Kidney epithelial cell (primary cell): ENCODE measurements at regions not wholly inside any gene's neighbourhood (a gene's known extent, or its start where the extent isn't known, plus 50 kb on each side); places are given as distances from the start of the nearest gene placed in this dataset.

Experiments
- DNase-seq: peaks from one replicate; pipeline ENCODE4 v3.0.0-alpha.2; 2010; ENCODE audit warnings: low read depth
- H3K27me3 ChIP-seq: 2 replicates; pipeline ENCODE4 v1.6.0; 2011; ENCODE audit warnings: low read length; ENCODE audit not compliant: control insufficient read depth, insufficient read depth
- H3K36me3 ChIP-seq: 2 replicates; pipeline ENCODE4 v1.5.1; 2011; ENCODE audit warnings: low read length; ENCODE audit not compliant: control insufficient read depth, insufficient read depth
- H3K4me3 ChIP-seq: 2 replicates; pipeline ENCODE4 v1.5.1; 2011; ENCODE audit warnings: low read depth, mild to moderate bottlenecking, control low read depth, low read length
- TF ChIP-seq, protein P1 (sequence below): IDR thresholded peaks from 2 replicates; pipeline ENCODE4 v1.5.1; 2011; ENCODE audit warnings: mild to moderate bottlenecking, moderate library complexity, low read length, control low read depth, inconsistent platforms; ENCODE audit not compliant: insufficient read depth, poor library complexity, severe bottlenecking

DNA sequence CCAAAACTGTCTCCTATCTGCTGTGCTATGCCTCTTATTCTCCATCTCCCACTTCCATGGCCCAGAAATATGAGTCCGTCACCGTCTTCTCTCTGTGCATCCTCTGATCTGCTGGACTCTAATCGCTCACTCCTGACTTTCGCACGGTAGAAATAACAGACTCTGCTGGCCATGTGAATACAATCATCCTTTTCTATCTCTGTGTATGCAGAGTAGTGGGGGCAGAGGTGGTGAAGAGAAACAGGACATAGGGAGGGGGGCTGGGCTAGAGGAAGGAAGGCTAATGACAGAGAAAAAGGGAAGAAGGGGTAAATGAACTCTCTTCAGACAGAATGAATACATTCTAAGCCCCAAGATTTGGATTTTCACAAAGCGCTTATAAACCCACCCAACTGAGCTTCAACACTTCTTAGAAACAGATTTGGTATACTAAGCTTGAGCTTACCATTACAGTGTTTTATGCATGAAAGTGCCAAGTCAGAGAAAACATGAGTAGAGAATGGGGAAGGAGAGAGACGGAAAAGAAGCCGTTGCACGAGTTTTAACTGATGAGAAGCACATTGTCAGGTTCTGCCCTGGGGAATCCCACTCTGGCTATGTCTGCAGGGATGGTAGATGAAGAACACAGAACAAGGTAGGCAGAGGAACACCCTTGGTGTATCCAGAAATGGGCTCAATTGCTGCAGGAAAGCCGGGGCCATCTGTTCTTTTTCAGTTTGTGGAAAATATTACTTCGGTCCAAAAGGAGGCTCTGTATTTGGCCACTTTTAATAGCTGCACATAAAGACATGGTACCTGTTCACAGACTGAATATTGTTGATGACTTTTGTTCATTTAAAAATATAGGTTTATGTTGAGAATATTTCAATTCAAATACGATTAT is 324.7 kb downstream of the ETS1 start:
- Histone ChIP-seq H3K36me3 (no peaks in the 10 kb centered on the region), H3K27me3 (no peaks in the 10 kb centered on the region), H3K4me3 (no peak overlapping the region)
- TF ChIP-seq, protein P1, sequence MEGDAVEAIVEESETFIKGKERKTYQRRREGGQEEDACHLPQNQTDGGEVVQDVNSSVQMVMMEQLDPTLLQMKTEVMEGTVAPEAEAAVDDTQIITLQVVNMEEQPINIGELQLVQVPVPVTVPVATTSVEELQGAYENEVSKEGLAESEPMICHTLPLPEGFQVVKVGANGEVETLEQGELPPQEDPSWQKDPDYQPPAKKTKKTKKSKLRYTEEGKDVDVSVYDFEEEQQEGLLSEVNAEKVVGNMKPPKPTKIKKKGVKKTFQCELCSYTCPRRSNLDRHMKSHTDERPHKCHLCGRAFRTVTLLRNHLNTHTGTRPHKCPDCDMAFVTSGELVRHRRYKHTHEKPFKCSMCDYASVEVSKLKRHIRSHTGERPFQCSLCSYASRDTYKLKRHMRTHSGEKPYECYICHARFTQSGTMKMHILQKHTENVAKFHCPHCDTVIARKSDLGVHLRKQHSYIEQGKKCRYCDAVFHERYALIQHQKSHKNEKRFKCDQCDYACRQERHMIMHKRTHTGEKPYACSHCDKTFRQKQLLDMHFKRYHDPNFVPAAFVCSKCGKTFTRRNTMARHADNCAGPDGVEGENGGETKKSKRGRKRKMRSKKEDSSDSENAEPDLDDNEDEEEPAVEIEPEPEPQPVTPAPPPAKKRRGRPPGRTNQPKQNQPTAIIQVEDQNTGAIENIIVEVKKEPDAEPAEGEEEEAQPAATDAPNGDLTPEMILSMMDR = no peak
- no peak for DNase-seq

DNA sequence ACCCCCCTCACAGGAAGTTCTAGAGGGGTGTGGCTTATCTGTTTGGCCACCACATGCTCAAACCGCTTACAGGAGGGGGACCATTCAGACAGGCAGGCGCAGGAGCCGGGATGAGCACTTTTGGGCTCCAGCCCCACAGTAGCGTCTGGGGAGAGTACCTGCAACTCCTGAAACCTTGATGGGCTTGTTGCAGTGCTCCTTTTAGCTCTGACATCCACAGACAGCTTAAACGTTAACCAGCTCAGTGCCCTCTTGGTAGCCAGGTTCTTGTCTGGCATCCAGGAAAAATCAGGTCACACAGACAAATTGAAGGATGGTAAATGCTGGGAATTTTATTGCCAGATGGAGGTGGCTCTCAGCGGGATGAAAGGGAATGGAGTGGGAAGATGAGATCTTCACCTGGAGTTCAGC is 326.3 kb downstream of the ETS1 start:
- DNase-seq = no peak
- Histone ChIP-seq H3K4me3 (no peak overlapping the region), H3K27me3 (no peaks in the 10 kb centered on the region), H3K36me3 (no peaks in the 10 kb centered on the region)
- TF ChIP-seq, protein P1 = no peak

DNA sequence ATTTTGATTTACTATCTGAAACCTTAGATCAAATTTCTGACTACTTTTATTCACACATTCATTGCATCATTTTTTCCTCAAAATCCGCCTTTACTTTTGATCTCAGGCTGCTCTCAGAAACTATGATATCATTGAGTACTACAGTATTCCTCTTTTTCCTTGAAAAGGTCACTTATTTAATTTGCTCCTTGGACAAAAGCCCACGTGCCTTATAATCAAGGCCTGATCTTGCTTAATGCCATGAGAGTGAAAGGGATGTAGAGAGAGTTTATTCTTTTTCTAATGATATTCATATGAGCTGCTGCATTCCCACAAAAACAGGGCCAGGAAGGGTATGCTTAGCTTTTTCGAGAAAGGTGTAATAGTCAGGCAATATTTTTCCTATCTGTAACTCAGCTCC is 327.0 kb downstream of the ETS1 start:
- H3K4me3 ChIP-seq = no peak overlapping the region
- no peaks in the 10 kb centered on the region for H3K36me3 ChIP-seq
- TF ChIP-seq, protein P1 = no peak
- H3K27me3 ChIP-seq = no peaks in the 10 kb centered on the region
- DNase-seq = no peak

DNA sequence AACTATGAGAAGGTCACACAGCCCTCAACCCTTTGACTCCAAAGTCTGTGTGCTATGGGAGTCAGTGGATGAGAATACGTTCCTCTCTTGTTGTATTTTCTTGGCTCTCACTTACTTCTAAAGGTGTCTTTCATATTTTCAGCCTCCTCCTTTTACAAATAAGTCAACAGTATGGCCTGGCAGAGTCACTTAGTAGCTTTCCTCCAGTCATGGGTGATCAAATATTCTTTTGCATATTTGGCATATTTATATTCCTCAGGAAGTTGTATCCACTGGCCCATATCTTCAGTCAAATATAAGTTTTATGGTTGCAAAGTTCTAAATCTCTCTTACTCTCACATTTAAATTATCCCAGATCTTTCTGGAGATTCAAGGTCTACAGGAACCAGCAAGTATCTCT is 327.5 kb downstream of the ETS1 start:
- DNase-seq = no peak
- H3K36me3 ChIP-seq = no peaks in the 10 kb centered on the region
- TF ChIP-seq, protein P1 = no peak
- H3K27me3 ChIP-seq = no peaks in the 10 kb centered on the region
- H3K4me3 ChIP-seq = no peak overlapping the region

DNA sequence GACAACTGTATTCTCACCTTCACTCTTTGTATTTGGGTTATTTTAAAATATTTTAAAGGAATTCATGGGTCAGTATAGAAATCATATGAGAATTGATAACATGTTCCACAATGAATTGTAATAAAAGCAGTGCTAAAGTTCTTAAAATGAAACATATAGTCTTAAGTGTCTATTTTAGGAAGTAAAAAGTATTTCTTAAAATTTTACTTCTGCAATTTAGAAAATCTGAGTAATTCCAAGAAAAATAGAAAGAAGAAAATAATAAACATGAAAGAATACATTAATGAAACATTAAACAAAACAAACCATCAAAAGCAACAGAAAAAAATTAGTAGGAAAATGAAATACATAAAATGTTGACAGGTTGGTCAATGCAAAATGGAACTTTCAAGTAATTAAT is 332.4 kb downstream of the ETS1 start:
- H3K36me3 ChIP-seq = no peaks in the 10 kb centered on the region
- TF ChIP-seq, protein P1 = no peak
- no peak for DNase-seq
- no peaks in the 10 kb centered on the region for H3K27me3 ChIP-seq
- H3K4me3 ChIP-seq = no peak overlapping the region

DNA sequence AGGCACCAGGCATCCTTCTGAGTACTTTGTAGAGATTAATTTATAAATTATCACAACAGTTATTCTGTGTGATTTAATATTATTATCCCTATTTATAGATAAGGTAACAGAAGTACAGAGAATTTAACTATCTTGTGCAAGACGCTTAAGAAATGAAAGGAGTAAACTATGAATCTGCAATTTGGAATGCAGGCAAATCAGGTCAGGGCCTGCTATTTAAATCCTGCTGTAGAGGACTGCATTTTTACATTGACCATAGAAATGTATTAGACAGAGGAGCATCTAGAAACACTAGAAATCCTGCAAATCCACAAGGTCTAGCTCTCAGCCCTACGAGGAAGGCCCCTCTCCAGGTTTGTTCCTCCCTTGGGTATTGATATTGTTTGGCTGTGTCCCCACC is 336.2 kb downstream of the ETS1 start:
- TF ChIP-seq, protein P1 = no peak
- Histone ChIP-seq H3K36me3 (no peaks in the 10 kb centered on the region), H3K27me3 (no peaks in the 10 kb centered on the region), H3K4me3 (no peak overlapping the region)
- DNase-seq = no peak
